Bronchial epithelial cell (primary cell): ENCODE measurements at regions not wholly inside any gene's neighbourhood (a gene's known extent, or its start where the extent isn't known, plus 50 kb on each side); places are given as distances from the start of the nearest gene placed in this dataset.

Experiments used
- DNase-seq: peaks from one replicate; pipeline ENCODE4 v3.0.0-alpha.2; 2010; ENCODE audit warnings: low read depth
- FAIRE-seq: peaks from 2 replicates; lab custom pipeline; 2011; peaks lifted over from hg19 to GRCh38; lab: Jason Lieb, UNC
- H3K27me3 ChIP-seq: 2 replicates; pipeline ENCODE4 v1.5.1; 2011; ENCODE audit warnings: low read length; ENCODE audit not compliant: control insufficient read depth, insufficient read depth
- H3K36me3 ChIP-seq: 2 replicates; pipeline ENCODE4 v1.5.1; 2011; ENCODE audit warnings: low read length; ENCODE audit not compliant: control insufficient read depth, insufficient read depth
- H3K4me3 ChIP-seq: 2 replicates; pipeline ENCODE4 v1.5.1; 2011; ENCODE audit warnings: mild to moderate bottlenecking, low read depth, low read length, control low read depth
- CTCF ChIP-seq: IDR thresholded peaks from 2 replicates; pipeline ENCODE4 v1.5.1; 2011; ENCODE audit warnings: mild to moderate bottlenecking, moderate library complexity, low read length, control low read depth, inconsistent platforms; ENCODE audit not compliant: insufficient read depth, severe bottlenecking

- no peak overlapping the region for H3K4me3 ChIP-seq
- H3K27me3 ChIP-seq: peaks cover 1% of the 10 kb centered on the region
- H3K36me3 ChIP-seq: no peaks in the 10 kb centered on the region
- no peak for DNase-seq
- no peak for FAIRE-seq
- no peak for TF ChIP-seq CTCF
These were observed 232.2 kb upstream of the SULF2 start for GRCh38 chr20:48017509-48017908.

GRCh38 chr20:48015943-48016723 lies 230.9 kb upstream of the SULF2 start:
- no peak for FAIRE-seq

DNA sequence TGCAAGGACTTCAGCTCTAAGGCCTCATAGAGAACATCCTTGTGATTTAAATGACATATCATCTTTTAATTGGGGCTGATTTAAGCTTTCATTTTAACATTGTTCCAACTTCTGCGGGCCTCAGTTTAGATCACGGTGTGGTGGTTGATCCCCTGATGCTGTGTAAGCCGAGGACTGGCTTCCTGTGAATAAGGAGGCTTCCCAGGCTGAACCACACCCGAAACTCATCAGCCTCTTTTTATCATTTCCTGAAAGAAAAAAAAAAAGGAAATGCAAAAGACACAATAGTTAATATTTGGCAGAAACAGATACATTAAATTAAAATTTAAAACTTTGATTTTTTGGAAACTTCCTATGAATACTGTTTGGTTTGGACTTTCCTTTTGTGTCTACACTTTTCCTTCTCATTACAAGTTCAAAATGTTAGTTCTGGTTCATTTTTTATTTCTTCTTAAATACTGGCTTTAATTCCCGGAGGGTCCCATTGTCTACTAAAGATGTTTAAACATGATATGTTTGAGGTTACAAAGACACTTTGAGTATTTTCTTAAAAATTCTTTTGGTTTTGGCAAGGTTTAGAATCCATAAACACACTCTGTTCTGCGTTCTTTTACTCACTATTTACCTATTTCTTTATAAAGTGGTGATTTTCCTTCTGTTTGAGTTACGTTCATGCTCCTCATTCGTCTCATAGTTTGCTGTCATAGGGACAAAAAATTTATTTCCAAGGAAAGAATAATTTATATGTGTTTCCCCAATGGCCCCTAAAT lies 230.0 kb upstream of the SULF2 start:
- Histone ChIP-seq H3K36me3 (no peaks in the 10 kb centered on the region), H3K27me3 (peaks cover 1% of the 10 kb centered on the region), H3K4me3 (no peak overlapping the region)
- DNase-seq: no peak
- no peak for FAIRE-seq
- no peak for TF ChIP-seq CTCF

More at GRCh38 chr20:48015943-48016723, 230.9 kb upstream of the SULF2 start:
- Histone ChIP-seq H3K4me3 (no peak overlapping the region), H3K36me3 (no peaks in the 10 kb centered on the region), H3K27me3 (peaks cover 1% of the 10 kb centered on the region)
- DNase-seq: no peak
- no peak for TF ChIP-seq CTCF

DNA sequence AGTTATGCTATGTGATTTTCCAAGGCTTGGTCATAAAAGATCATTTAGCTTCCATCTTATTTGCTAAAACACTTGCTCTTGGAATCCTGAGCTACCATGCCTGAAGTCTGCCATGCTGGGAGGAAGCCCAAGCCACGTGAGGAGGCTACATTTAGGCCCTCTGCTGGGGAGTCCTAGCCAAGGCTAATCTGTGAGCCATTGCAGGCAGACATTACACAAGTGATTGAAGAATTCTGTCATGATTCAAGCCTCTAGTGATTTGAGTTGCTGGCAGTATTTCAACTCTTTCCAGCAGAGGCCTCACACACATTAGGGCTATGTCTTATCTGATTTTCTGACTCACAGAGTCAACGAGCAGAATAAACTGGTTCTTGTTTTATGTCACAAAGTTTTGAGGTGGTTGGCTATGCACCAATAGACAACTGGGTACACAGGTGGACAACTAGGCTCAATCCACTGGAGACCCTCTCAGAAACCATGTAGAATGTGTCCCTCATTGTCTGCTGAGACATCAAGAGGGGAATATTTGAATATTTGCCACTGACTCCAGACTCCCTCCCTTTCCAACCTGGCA lies 227.2 kb upstream of the SULF2 start:
- TF ChIP-seq CTCF: peak; percentile 46
- FAIRE-seq (no peak), DNase-seq (peak; percentile 75)
- H3K36me3 ChIP-seq: no peaks in the 10 kb centered on the region
- no peak overlapping the region for H3K4me3 ChIP-seq
- H3K27me3 ChIP-seq: no peaks in the 10 kb centered on the region

GRCh38 chr20:48011025-48011424 lies 225.7 kb upstream of the SULF2 start:
- DNase-seq (no peak), FAIRE-seq (no peak)
- no peaks in the 10 kb centered on the region for H3K36me3 ChIP-seq
- TF ChIP-seq CTCF: no peak
- H3K4me3 ChIP-seq: no peak overlapping the region
- no peaks in the 10 kb centered on the region for H3K27me3 ChIP-seq
